CD14-positive monocyte (primary cell): ENCODE measurements at regions not wholly inside any gene's neighbourhood (a gene's known extent, or its start where the extent isn't known, plus 50 kb on each side); places are given as distances from the start of the nearest gene placed in this dataset.

Source experiments
- DNase-seq, 3 donors: peaks; one replicate each; pipeline ENCODE4 v3.0.0-alpha.2; 2011 to 2022
- H2AFZ ChIP-seq: 2 replicates; pipeline ENCODE4 v1.6.0; 2012; ENCODE audit warnings: mild to moderate bottlenecking, low read depth, low read length, inconsistent platforms; ENCODE audit not compliant: insufficient read depth, poor library complexity, severe bottlenecking
- H3K27ac ChIP-seq, 2 donors: 1 replicate in 1 of 2; 2 replicates in 1 of 2; pipeline ENCODE4 v1.5.1; 2012 to 2013; ENCODE audit warnings: low read length in 2 of 2, control low read depth in 1 of 2, inconsistent platforms in 1 of 2, low read depth in 1 of 2, mild to moderate bottlenecking in 1 of 2
- H3K27me3 ChIP-seq, 2 donors: one replicate each; pipeline versions ENCODE4 v1.6.0 to v1.6.1; 2011 to 2013; ENCODE audit warnings: low read length in 2 of 2; ENCODE audit not compliant: control insufficient read depth in 2 of 2, insufficient read depth in 2 of 2
- H3K36me3 ChIP-seq, 2 donors: replicated peaks in 1 of 2; 1 replicate in 1 of 2; 2 replicates in 1 of 2; pipeline versions ENCODE4 v1.5.1 to v1.6.1; 2012 to 2013; ENCODE audit warnings: low read length in 2 of 2, control low read depth in 1 of 2, inconsistent platforms in 1 of 2, mild to moderate bottlenecking in 1 of 2; ENCODE audit not compliant: insufficient read depth in 2 of 2, control insufficient read depth in 1 of 2
- H3K4me1 ChIP-seq, 2 donors: 1 replicate in 1 of 2; 2 replicates in 1 of 2; pipeline versions ENCODE4 v1.5.1 to v1.6.1; 2012 to 2013; ENCODE audit warnings: low read length in 2 of 2, control low read depth in 1 of 2, inconsistent platforms in 1 of 2, mild to moderate bottlenecking in 1 of 2, moderate library complexity in 1 of 2; ENCODE audit not compliant: insufficient read depth in 2 of 2, control insufficient read depth in 1 of 2
- H3K4me2 ChIP-seq: replicated peaks from 2 replicates; pipeline ENCODE3; 2012; ENCODE audit warnings: low read length, moderate library complexity, mild to moderate bottlenecking; ENCODE audit not compliant: poor library complexity, severe bottlenecking; ENCODE audit errors: extremely low read depth
- H3K4me3 ChIP-seq, 3 experiments: fragments of 200-600 bp in 1 of 3; sonication (generic) in 1 of 3; replicated peaks in 1 of 3; 1 replicate in 2 of 3; 2 replicates in 1 of 3; pipeline ENCODE4 v1.5.1; 2011 to 2013; ENCODE audit warnings: low read length in 3 of 3, mild to moderate bottlenecking in 3 of 3, control low read depth in 2 of 3, low read depth in 2 of 3, inconsistent platforms in 1 of 3, moderate library complexity in 1 of 3
- H3K79me2 ChIP-seq: 2 replicates; pipeline ENCODE4 v1.6.0; 2012; ENCODE audit warnings: mild to moderate bottlenecking, control low read depth, inconsistent platforms, low read length, moderate library complexity; ENCODE audit not compliant: insufficient read depth
- H3K9ac ChIP-seq: 2 replicates; pipeline ENCODE4 v1.6.0; 2017; ENCODE audit warnings: low read length, mild to moderate bottlenecking; ENCODE audit not compliant: insufficient read depth, poor library complexity, severe bottlenecking
- H3K9me3 ChIP-seq, 2 donors: replicated peaks in 1 of 2; 1 replicate in 1 of 2; 2 replicates in 1 of 2; pipeline versions ENCODE4 v1.5.1 to v1.6.1; 2012 to 2013; ENCODE audit warnings: low read length in 2 of 2, control low read depth in 1 of 2; ENCODE audit not compliant: control insufficient read depth in 1 of 2, insufficient read depth in 1 of 2
- H4K20me1 ChIP-seq: 2 replicates; pipeline ENCODE4 v1.6.0; 2012; ENCODE audit warnings: mild to moderate bottlenecking, low read length, control low read depth, moderate library complexity; ENCODE audit not compliant: insufficient read depth
- H3K27ac Mint-ChIP-seq, 7 donors: one replicate each; pipeline ENCODE4 v1.8.0; 2020; ENCODE audit warnings: mild to moderate bottlenecking in 7 of 7, mixed read lengths in 7 of 7, moderate library complexity in 6 of 7, inconsistent platforms in 2 of 7
- H3K27me3 Mint-ChIP-seq, 3 donors: one replicate each; pipeline ENCODE4 v1.8.0; 2021 to 2022; ENCODE audit warnings: low read depth in 3 of 3, mild to moderate bottlenecking in 3 of 3, mixed read lengths in 3 of 3, moderate library complexity in 3 of 3, inconsistent platforms in 1 of 3
- H3K36me3 Mint-ChIP-seq, 2 donors: one replicate each; pipeline ENCODE4 v1.8.0; 2020; ENCODE audit warnings: mixed read lengths in 2 of 2, inconsistent platforms in 1 of 2, mild to moderate bottlenecking in 1 of 2
- H3K4me1 Mint-ChIP-seq: one replicate; pipeline ENCODE4 v1.8.0; 2020; ENCODE audit warnings: mild to moderate bottlenecking, mixed read lengths
- H3K4me3 Mint-ChIP-seq, 2 donors: one replicate each; pipeline ENCODE4 v1.8.0; 2020; ENCODE audit warnings: mild to moderate bottlenecking in 2 of 2, mixed read lengths in 2 of 2, moderate library complexity in 1 of 2
- H3K9me3 Mint-ChIP-seq, 7 donors: one replicate each; pipeline ENCODE4 v1.8.0; 2020 to 2022; ENCODE audit warnings: mixed read lengths in 7 of 7, mild to moderate bottlenecking in 6 of 7, moderate library complexity in 6 of 7, inconsistent platforms in 2 of 7
- WGBS: methylation state at CpG from one replicate; pipeline ENCODE4 v1.1.5; 2013; ENCODE audit warnings: missing lambda C conversion rate; ENCODE audit not compliant: insufficient coverage; 5-methylcytosine and 5-hydroxymethylcytosine counted together
- intact Hi-C, 2 donors: fragments of 100-400 bp; cut with micrococcal nuclease; formaldehyde crosslinking; loops; one replicate each; pipeline versions ENCODE4 v1.15.0 to v1.15.1; 2023
- TF ChIP-seq, protein P1 (sequence below): fragments of 200-600 bp; IDR thresholded peaks from one replicate; pipeline ENCODE4 v1.8.0; 2022; ENCODE audit warnings: antibody characterized with exemption, mild to moderate bottlenecking

DNA sequence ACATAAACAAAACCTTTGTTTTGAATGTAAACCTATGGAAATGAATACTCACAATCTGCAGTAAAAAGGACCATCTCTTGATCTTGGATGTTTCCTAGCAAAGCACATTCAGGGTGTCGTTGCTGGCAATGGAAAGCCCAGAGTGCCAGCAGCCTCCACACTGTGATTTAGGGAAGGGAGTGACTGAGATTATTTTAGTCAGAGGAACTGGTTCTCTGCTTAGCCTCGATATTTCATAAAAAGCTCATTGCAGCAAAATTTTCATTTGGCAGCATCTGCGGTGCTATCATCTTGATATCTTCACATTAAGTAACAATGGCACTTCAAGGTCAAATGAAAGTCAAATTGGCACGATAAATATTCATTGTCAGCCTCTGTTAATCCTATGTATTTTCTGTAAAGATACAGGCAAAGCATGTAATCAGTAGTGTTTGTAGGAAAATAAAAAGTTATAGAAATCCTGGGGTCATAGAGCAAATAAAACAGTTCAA, 116.0 kb downstream of the MACIR start:
- H3K4me1 Mint-ChIP-seq: peaks cover 5% of the 10 kb centered on the region
- Histone ChIP-seq H3K9ac (no peak overlapping the region), H3K79me2 (no peaks in the 10 kb centered on the region), H3K4me1 (no peaks in the 10 kb centered on the region), H3K27ac (no peak overlapping the region), H3K4me3 (no peak overlapping the region), H4K20me1 (no peaks in the 10 kb centered on the region), H3K4me2 (no peak overlapping the region), H2AFZ (no peak overlapping the region), H3K27me3 (no peaks in the 10 kb centered on the region), H3K36me3 (no peaks in the 10 kb centered on the region), H3K9me3 (no peaks in the 10 kb centered on the region)
- H3K27ac Mint-ChIP-seq: no peak overlapping the region
- H3K9me3 Mint-ChIP-seq: peaks cover 0 to 1% (median 0%) of the 10 kb centered on the region in 7 donors
- TF ChIP-seq, protein P1, sequence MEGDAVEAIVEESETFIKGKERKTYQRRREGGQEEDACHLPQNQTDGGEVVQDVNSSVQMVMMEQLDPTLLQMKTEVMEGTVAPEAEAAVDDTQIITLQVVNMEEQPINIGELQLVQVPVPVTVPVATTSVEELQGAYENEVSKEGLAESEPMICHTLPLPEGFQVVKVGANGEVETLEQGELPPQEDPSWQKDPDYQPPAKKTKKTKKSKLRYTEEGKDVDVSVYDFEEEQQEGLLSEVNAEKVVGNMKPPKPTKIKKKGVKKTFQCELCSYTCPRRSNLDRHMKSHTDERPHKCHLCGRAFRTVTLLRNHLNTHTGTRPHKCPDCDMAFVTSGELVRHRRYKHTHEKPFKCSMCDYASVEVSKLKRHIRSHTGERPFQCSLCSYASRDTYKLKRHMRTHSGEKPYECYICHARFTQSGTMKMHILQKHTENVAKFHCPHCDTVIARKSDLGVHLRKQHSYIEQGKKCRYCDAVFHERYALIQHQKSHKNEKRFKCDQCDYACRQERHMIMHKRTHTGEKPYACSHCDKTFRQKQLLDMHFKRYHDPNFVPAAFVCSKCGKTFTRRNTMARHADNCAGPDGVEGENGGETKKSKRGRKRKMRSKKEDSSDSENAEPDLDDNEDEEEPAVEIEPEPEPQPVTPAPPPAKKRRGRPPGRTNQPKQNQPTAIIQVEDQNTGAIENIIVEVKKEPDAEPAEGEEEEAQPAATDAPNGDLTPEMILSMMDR: no peak
- peaks cover 0 to 2% (median 0%) of the 10 kb centered on the region in 3 donors for H3K27me3 Mint-ChIP-seq
- WGBS: 81% methylated on average over 2 of the region's 4 CpGs
- no peaks in the 10 kb centered on the region for H3K36me3 Mint-ChIP-seq
- DNase-seq: no peak
- intact Hi-C loops: no loop called here
- H3K4me3 Mint-ChIP-seq: no peak overlapping the region

DNA sequence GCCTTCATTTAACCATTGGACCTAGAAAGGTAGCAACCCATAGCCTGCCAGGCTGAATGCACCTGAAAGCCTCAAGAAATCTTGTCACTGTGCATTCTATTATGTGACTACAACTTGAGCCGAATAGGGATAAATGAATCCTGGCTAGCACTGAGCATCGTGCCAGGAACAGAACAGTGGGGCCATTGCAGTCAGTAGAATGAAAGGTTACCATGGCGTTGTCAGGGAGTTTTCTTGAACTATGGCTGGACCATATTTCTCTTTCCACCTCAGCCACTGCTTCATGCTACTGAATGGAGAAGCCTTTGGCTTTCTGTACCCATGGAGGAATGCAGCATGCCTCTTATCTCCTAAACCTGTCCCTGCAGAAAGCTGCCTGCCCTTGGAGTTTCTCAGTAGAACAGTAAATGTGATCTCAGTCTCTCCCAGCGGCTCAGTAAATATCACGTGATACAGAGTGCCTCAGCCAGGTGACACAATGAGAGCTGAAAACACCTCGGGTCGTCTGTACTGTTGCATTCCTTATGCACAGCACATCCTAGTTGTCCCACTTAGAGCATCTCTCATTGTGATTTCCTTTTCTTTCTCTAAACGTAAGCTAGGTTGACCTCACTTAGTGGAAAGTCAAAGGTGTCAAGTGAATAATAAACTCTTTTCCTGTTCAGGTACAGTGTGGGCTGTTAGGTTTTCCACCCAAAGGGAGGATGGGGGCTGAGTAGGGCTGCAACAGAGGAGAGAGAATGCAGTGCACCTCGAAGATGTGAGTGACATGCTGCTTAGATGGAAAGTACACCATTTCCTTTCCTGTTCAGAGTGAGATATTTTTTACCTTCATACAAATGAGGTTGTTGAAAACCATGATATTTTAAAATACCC, 115.3 kb downstream of the MACIR start:
- no peak for DNase-seq
- H3K9me3 ChIP-seq: no peaks in the 10 kb centered on the region
- H3K27me3 ChIP-seq: no peaks in the 10 kb centered on the region
- H3K27me3 Mint-ChIP-seq: peaks cover 0 to 2% (median 0%) of the 10 kb centered on the region in 3 donors
- no peak overlapping the region for H3K27ac ChIP-seq
- H3K4me3 ChIP-seq: no peak overlapping the region
- no peaks in the 10 kb centered on the region for H4K20me1 ChIP-seq
- no peak overlapping the region for H3K4me2 ChIP-seq
- H3K36me3 ChIP-seq: no peaks in the 10 kb centered on the region
- H3K27ac Mint-ChIP-seq: no peak overlapping the region
- no peak overlapping the region for H3K9ac ChIP-seq
- H3K36me3 Mint-ChIP-seq: no peaks in the 10 kb centered on the region
- H2AFZ ChIP-seq: no peak overlapping the region
- H3K4me1 ChIP-seq: no peaks in the 10 kb centered on the region
- H3K4me3 Mint-ChIP-seq: no peak overlapping the region
- intact Hi-C loops: no loop called here
- WGBS: 93% methylated on average over 5 of the region's 9 CpGs
- peaks cover 0 to 3% (median under 1%) of the 10 kb centered on the region in 7 donors for H3K9me3 Mint-ChIP-seq
- H3K4me1 Mint-ChIP-seq: peaks cover 5% of the 10 kb centered on the region
- TF ChIP-seq, protein P1: no peak
- no peaks in the 10 kb centered on the region for H3K79me2 ChIP-seq
